Transverse colon (tissue), 4 donors: ENCODE measurements at regions not wholly inside any gene's neighbourhood (a gene's known extent, or its start where the extent isn't known, plus 50 kb on each side); places are given as distances from the start of the nearest gene placed in this dataset.
"Not testable (repeated sequence)": the region's sequence is repeated elsewhere in the genome, so short reads cannot be mapped to it uniquely, and the experiment has no call there.

Source experiments
- CTCF ChIP-seq, 5 experiments: fragments of 200-600 bp in 3 of 5; fragments of 450-650 bp in 2 of 5; sonication (generic) in 3 of 5; IDR thresholded peaks; 1 replicate in 2 of 5; 2 replicates in 3 of 5; pipeline ENCODE4 v1.5.1; 2016 to 2017; ENCODE audit warnings: antibody characterized with exemption in 5 of 5, inconsistent platforms in 3 of 5, mild to moderate bottlenecking in 2 of 5, moderate library complexity in 1 of 5
- POLR2AphosphoS5 ChIP-seq, 3 donors: sonication (generic); formaldehyde crosslinking; IDR thresholded peaks; one replicate each; pipeline ENCODE4 v1.6.1; 2016; ENCODE audit warnings: antibody characterized with exemption in 3 of 3

GRCh38 chr18:30677813-30678212 is 364.7 kb downstream of the DSC3 start:
- not testable (repeated sequence) for TF ChIP-seq CTCF, POLR2AphosphoS5 (IDR thresholded peaks at IDR 0.05)
